ENCODE measurements at regions not wholly inside any gene's neighbourhood (a gene's known extent, or its start where the extent isn't known, plus 50 kb on each side); places are given as distances from the start of the nearest gene placed in this dataset.

GRCh38 chr2:234690569-234691213, 193.8 kb upstream of the ARL4C start:
- TF ChIP-seq CTCF (optimal IDR thresholded peaks at IDR 0.05 in 1 of 3, IDR thresholded peaks at IDR 0.05 in 1 of 3, conservative IDR thresholded peaks at IDR 0.05 in 1 of 3; ENCODE audit: extremely low read depth in 1 of 3, insufficient read depth in 2 of 3, low read length in 3 of 3) (no peak), EZH2 (IDR thresholded peaks at IDR 0.05; ENCODE audit: low read length) (no peak)

Measured in keratinocyte (primary cell).